Epithelial cell of esophagus (primary cell): ENCODE measurements at regions not wholly inside any gene's neighbourhood (a gene's known extent, or its start where the extent isn't known, plus 50 kb on each side); places are given as distances from the start of the nearest gene placed in this dataset.

Experiments used
- DNase-seq: peaks from one replicate; pipeline ENCODE4 v3.0.0; 2010; ENCODE audit warnings: low read depth
- H3K4me3 ChIP-seq: 2 replicates; pipeline ENCODE4 v1.5.1; 2011; ENCODE audit warnings: mild to moderate bottlenecking, low read length, control low read depth
- TF ChIP-seq, protein P1 (sequence below): IDR thresholded peaks from 2 replicates; pipeline ENCODE4 v1.5.1; 2011; ENCODE audit warnings: low read depth, mild to moderate bottlenecking, low read length, control low read depth, inconsistent platforms; ENCODE audit not compliant: insufficient read depth; ENCODE audit errors: missing control alignments

DNA sequence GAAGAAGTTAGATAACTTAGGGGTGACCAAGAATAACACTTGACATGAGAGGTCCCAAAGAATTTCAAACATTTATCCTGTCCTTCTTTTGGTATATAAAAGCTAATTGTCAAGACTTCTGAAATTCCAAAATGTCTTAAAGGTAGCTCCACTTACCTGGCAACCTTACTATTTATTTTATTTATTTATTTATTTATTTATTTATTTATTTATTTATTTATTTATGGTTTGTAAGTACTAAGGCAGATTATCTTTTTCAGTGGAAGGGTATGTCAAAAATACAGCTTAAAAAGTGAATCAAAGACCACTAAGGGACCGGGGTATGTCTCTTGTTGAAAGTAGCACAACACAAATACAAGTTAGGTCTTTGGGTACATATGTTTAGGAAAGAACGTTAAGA, 620.8 kb upstream of the B3GALT2 start:
- DNase-seq = no peak
- TF ChIP-seq, protein P1, sequence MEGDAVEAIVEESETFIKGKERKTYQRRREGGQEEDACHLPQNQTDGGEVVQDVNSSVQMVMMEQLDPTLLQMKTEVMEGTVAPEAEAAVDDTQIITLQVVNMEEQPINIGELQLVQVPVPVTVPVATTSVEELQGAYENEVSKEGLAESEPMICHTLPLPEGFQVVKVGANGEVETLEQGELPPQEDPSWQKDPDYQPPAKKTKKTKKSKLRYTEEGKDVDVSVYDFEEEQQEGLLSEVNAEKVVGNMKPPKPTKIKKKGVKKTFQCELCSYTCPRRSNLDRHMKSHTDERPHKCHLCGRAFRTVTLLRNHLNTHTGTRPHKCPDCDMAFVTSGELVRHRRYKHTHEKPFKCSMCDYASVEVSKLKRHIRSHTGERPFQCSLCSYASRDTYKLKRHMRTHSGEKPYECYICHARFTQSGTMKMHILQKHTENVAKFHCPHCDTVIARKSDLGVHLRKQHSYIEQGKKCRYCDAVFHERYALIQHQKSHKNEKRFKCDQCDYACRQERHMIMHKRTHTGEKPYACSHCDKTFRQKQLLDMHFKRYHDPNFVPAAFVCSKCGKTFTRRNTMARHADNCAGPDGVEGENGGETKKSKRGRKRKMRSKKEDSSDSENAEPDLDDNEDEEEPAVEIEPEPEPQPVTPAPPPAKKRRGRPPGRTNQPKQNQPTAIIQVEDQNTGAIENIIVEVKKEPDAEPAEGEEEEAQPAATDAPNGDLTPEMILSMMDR = no peak
- H3K4me3 ChIP-seq = no peak overlapping the region

DNA sequence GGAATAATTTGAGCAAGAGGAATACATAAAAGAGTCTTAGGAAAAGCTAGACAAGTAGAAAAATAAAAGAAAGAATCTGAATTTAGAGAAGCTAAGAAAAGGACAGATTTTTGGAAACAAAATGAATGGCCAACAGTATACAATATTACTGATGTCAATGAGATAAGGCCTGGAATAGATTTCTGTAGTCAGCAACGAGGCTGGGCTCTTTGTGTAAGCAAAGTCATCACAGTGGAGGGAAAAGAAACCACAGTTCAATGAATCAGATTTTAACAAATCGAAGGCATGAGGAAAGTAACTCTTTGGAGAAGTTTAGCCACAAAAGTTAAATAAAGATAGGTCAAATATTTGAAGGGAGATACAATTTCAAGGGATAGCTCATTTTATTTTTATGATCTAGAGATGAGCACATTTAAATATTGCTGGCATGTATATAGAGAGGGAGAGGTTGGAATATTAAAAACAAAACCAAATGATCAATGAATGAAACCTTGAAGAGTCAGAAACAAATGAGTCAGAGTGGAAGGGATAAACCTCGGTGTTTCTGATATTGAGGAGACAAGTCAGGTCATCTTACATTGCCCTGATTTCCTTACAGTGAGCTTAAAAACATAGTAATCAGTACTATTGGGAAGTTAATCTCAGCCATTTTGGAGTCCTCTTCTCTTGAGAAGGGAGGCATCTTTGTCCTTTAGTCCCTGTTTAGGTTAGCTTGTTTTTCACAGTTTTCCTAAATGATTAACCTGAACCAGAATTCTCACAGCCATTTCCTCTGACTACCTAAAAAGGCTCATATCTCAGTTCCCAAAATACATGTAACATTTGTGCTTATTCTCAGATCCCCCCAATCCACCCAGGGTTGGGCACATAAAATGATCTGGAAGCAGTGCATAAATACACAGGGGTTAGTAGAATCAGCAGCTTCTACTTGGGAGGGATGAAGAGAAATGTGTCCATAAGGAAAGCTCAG, 620.0 kb upstream of the B3GALT2 start:
- DNase-seq = no peak
- TF ChIP-seq, protein P1 = no peak
- no peak overlapping the region for H3K4me3 ChIP-seq

DNA sequence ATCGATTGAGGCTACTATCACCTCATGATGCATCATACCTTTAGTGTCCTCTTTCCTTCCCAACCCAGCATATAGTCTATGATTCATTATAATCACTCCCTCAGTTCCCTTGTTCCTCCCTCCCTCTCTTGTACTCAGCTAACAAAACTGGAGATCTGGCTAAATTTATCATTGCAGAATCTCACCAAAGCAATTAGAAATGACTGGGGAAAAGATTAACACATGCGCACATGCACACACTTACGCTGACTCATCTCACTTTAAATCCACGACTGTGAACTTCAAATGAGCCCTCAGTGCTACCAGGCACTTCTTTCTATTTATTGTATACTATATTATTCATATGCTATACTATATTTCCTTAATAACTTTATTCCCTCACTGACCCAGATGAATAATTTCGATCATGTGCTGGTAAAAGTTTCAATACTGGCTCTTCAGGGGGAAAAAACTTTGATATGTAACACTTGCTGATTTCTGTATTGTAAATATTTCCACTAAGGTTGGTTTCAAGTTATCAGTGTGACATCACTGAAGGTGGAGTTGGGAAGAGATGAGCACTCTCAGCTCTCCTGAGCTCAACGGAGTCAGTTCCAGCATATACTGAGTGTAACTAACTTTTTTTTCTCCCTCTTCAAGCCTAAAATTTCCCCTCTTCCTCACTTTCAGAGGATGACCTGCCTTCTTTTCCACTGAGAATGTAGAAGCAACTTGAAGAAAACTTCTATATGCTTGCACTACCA, 613.7 kb upstream of the B3GALT2 start:
- no peak overlapping the region for H3K4me3 ChIP-seq
- peak; percentile 1 for DNase-seq
- TF ChIP-seq, protein P1 = no peak

DNA sequence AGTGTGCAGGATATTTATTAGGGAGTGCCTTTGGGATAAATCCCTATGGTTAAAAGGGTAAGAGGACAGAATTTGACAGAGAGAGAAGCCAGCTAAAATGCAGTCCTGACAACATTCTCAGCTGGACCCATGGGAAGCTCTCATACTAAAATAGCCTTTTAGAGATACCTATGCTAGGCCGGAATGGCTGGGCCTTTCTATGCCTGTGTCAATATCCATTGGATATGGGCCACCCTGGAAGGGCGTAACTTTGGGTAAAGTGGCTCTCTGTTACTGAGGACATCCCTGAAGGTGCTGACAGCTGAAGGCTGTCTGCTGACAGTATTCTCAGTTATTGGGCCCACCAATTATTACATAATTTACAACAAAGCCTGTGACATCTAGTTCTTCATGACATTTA, 613.0 kb upstream of the B3GALT2 start:
- no peak overlapping the region for H3K4me3 ChIP-seq
- TF ChIP-seq, protein P1 = no peak
- no peak for DNase-seq

DNA sequence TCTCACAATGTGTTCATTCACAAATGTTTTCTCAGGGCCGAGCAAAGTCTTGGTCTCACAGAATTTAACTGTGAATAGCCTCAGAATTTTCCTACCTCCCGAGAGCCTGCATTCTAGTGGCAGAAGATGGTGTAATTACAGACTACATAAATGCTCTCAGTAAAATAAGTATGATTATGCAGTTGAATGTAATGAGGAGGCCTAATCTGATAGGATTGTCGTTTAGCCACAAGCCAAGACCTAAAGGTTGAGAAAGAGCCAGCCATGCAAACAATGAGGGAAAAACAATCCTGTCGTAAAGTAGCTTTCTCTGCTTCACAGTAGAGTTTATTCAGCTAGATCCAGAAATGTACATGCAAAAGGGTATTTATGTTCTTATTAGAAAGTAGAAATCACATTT, 607.8 kb upstream of the B3GALT2 start:
- TF ChIP-seq, protein P1 = no peak
- H3K4me3 ChIP-seq = no peak overlapping the region

DNA sequence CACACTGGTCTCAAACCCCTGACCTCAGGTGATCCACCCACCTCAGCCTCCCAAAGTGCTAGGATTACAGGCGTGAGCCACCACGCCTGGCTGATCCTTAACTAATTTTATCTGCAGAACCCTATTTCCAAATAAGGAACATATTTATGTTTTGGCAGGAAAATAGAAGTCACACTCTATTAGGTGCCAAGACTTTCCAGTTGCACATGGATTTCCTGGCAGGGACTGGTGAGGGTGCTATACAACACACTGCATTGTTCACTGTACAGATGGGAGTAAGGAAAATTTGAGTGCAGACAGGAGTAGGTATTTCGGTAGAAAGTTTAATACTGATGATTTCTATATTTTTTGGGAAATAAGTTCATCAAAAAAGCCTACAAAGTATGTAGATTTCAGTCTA, 605.3 kb upstream of the B3GALT2 start:
- H3K4me3 ChIP-seq = no peak overlapping the region
- no peak for DNase-seq
- TF ChIP-seq, protein P1 = no peak

More for the DNA sequence above, 607.8 kb upstream of the B3GALT2 start:
- DNase-seq = no peak

DNA sequence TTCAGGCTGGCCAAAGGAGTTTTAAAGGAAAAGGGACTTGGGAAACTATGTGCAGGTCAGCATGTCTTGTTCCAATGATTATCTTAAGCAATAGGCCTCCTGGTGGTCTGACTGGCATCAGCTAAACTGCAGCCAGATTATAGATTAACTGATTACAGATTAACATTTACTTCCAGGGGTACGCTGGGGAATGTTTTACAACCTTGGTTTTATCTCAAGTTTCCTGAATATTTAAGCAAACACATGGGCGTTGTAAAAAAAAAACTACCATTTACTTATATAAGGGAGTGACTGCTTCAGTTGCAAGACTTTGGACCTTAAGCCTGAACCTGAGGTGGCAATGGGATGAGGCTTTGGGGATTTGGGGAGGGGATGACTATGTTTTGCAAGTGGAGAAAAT, 600.6 kb upstream of the B3GALT2 start:
- H3K4me3 ChIP-seq = no peak overlapping the region
- TF ChIP-seq, protein P1 = no peak
- DNase-seq = no peak
